HEK293 (cell line): ENCODE measurements at regions not wholly inside any gene's neighbourhood (a gene's known extent, or its start where the extent isn't known, plus 50 kb on each side); places are given as distances from the start of the nearest gene placed in this dataset.

ENCODE experiments used
- CTCF ChIA-PET: fragments of 350-600 bp; formaldehyde crosslinking; extraction: SDS; loops from one replicate; lab custom pipeline; 2021; ENCODE audit warnings: antibody characterized with exemption; lab: Yijun Ruan, JAX
- POLR2A ChIA-PET: fragments of 300-600 bp; formaldehyde crosslinking; extraction: SDS; loops from one replicate; lab custom pipeline; 2020; ENCODE audit warnings: antibody characterized with exemption, inconsistent platforms; lab: Yijun Ruan, JAX
- H3K27ac ChIP-seq: fragments of 200-500 bp; sonication (Bioruptor generic); 2 replicates; pipeline ENCODE4 v1.5.1; 2014; ENCODE audit warnings: low read depth, low read length, control low read depth, inconsistent platforms; ENCODE audit errors: extremely low read depth
- H3K36me3 ChIP-seq, 2 experiments: fragments of 200-500 bp in 1 of 2; sonication (Bioruptor generic) in 1 of 2; 1 replicate in 1 of 2; 2 replicates in 1 of 2; pipeline ENCODE4 v1.5.1; 2014 to 2017; ENCODE audit warnings: inconsistent platforms in 2 of 2, low read length in 2 of 2; ENCODE audit not compliant: control insufficient read depth in 2 of 2, insufficient read depth in 1 of 2
- H3K4me1 ChIP-seq: fragments of 200-500 bp; sonication (Bioruptor generic); 2 replicates; pipeline ENCODE4 v1.5.1; 2014; ENCODE audit warnings: mild to moderate bottlenecking, low read length, inconsistent platforms; ENCODE audit not compliant: control insufficient read depth, insufficient read depth
- H3K4me3 ChIP-seq: 2 replicates; pipeline ENCODE4 v1.5.1; 2011; ENCODE audit warnings: low read depth, mild to moderate bottlenecking, control low read depth, low read length, moderate library complexity
- H3K9me3 ChIP-seq: fragments of 200-500 bp; sonication (Bioruptor generic); 2 replicates; pipeline ENCODE4 v1.5.1; 2014; ENCODE audit warnings: low read depth, low read length, inconsistent platforms; ENCODE audit not compliant: control insufficient read depth, insufficient read depth
- GLIS2 ChIP-seq: fragments of 450-650 bp; formaldehyde crosslinking; IDR thresholded peaks from 2 replicates; pipeline ENCODE4 v1.5.1; 2016; ENCODE audit warnings: missing biosample characterization, missing genetic modification characterization
- KLF9 ChIP-seq: fragments of 450-650 bp; formaldehyde crosslinking; IDR thresholded peaks from 2 replicates; pipeline ENCODE4 v1.5.1; 2016; ENCODE audit warnings: missing biosample characterization, missing genetic modification characterization, low read depth
- MEIS1 ChIP-seq: sonication (generic); formaldehyde crosslinking; IDR thresholded peaks from 2 replicates; pipeline ENCODE4 v1.8.1; 2022; ENCODE audit warnings: missing genetic modification reagents, mild to moderate bottlenecking, borderline replicate concordance
- OSR2 ChIP-seq: fragments of 450-650 bp; formaldehyde crosslinking; IDR thresholded peaks from 2 replicates; pipeline ENCODE4 v1.5.1; 2016; ENCODE audit warnings: missing biosample characterization, missing genetic modification characterization
- SCRT1 ChIP-seq: fragments of 450-650 bp; formaldehyde crosslinking; IDR thresholded peaks from 2 replicates; pipeline ENCODE4 v1.5.1; 2016; ENCODE audit warnings: missing biosample characterization, missing genetic modification characterization, borderline replicate concordance
- SP2 ChIP-seq: fragments of 450-650 bp; formaldehyde crosslinking; IDR thresholded peaks from 2 replicates; pipeline ENCODE4 v1.5.1; 2016; ENCODE audit warnings: missing biosample characterization, missing genetic modification characterization
- SP3 ChIP-seq: fragments of 450-650 bp; formaldehyde crosslinking; IDR thresholded peaks from 2 replicates; pipeline ENCODE4 v1.5.1; 2016; ENCODE audit warnings: missing biosample characterization, missing genetic modification characterization
- ZBTB21 ChIP-seq: fragments of 450-650 bp; formaldehyde crosslinking; IDR thresholded peaks from 2 replicates; pipeline ENCODE4 v1.5.1; 2017; ENCODE audit warnings: missing biosample characterization, missing genetic modification characterization
- ZBTB48 ChIP-seq: fragments of 450-650 bp; formaldehyde crosslinking; IDR thresholded peaks from 2 replicates; pipeline ENCODE4 v1.5.1; 2016; ENCODE audit warnings: missing biosample characterization, missing genetic modification characterization
- ZFHX2 ChIP-seq: fragments of 450-650 bp; formaldehyde crosslinking; conservative IDR thresholded peaks from 2 replicates; pipeline ENCODE4 v1.5.1; 2016; ENCODE audit warnings: missing biosample characterization, missing genetic modification characterization
- ZFP69B ChIP-seq: fragments of 450-650 bp; formaldehyde crosslinking; IDR thresholded peaks from 2 replicates; pipeline ENCODE4 v1.5.1; 2016; ENCODE audit warnings: missing biosample characterization, missing genetic modification characterization
- ZNF132 ChIP-seq: fragments of 450-650 bp; formaldehyde crosslinking; IDR thresholded peaks from 2 replicates; pipeline ENCODE4 v1.5.1; 2017; ENCODE audit warnings: missing biosample characterization, missing genetic modification characterization, borderline replicate concordance
- ZNF140 ChIP-seq: fragments of 450-650 bp; formaldehyde crosslinking; IDR thresholded peaks from 2 replicates; pipeline ENCODE4 v1.5.1; 2016; ENCODE audit warnings: missing biosample characterization, missing genetic modification characterization
- ZNF155 ChIP-seq: fragments of 450-650 bp; formaldehyde crosslinking; IDR thresholded peaks from 2 replicates; pipeline ENCODE4 v1.5.1; 2016; ENCODE audit warnings: missing biosample characterization, missing genetic modification characterization
- ZNF18 ChIP-seq: fragments of 450-650 bp; formaldehyde crosslinking; IDR thresholded peaks from 2 replicates; pipeline ENCODE4 v1.5.1; 2016; ENCODE audit warnings: missing biosample characterization, missing genetic modification characterization
- ZNF266 ChIP-seq: fragments of 450-650 bp; formaldehyde crosslinking; IDR thresholded peaks from 2 replicates; pipeline ENCODE4 v1.5.1; 2016; ENCODE audit warnings: missing biosample characterization, missing genetic modification characterization, low read depth
- ZNF280C ChIP-seq: fragments of 450-650 bp; formaldehyde crosslinking; IDR thresholded peaks from 2 replicates; pipeline ENCODE4 v1.5.1; 2016; ENCODE audit warnings: missing biosample characterization, missing genetic modification characterization
- ZNF324 ChIP-seq: fragments of 450-650 bp; formaldehyde crosslinking; IDR thresholded peaks from 2 replicates; pipeline ENCODE4 v1.5.1; 2016; ENCODE audit warnings: missing biosample characterization, missing genetic modification characterization
- ZNF433 ChIP-seq: fragments of 450-650 bp; formaldehyde crosslinking; IDR thresholded peaks from 2 replicates; pipeline ENCODE4 v1.5.1; 2016; ENCODE audit warnings: missing biosample characterization, missing genetic modification characterization, low read depth
- ZNF530 ChIP-seq: fragments of 450-650 bp; formaldehyde crosslinking; IDR thresholded peaks from 2 replicates; pipeline ENCODE4 v1.5.1; 2016; ENCODE audit warnings: low read depth, missing biosample characterization, missing genetic modification characterization
- ZNF596 ChIP-seq: fragments of 450-650 bp; IDR thresholded peaks from 2 replicates; pipeline ENCODE4 v1.5.0; 2018; ENCODE audit warnings: missing biosample characterization, mild to moderate bottlenecking, missing genetic modification characterization, moderate library complexity
- ZNF600 ChIP-seq: fragments of 450-650 bp; formaldehyde crosslinking; IDR thresholded peaks from 2 replicates; pipeline ENCODE4 v1.5.1; 2016; ENCODE audit warnings: missing biosample characterization, missing genetic modification characterization
- ZNF623 ChIP-seq: fragments of 450-650 bp; formaldehyde crosslinking; IDR thresholded peaks from 2 replicates; pipeline ENCODE4 v1.5.1; 2016; ENCODE audit warnings: missing biosample characterization, missing genetic modification characterization
- ZNF639 ChIP-seq: fragments of 450-650 bp; formaldehyde crosslinking; IDR thresholded peaks from 2 replicates; pipeline ENCODE4 v1.5.1; 2016; ENCODE audit warnings: missing biosample characterization, missing genetic modification characterization
- ZNF654 ChIP-seq: fragments of 450-650 bp; formaldehyde crosslinking; IDR thresholded peaks from 2 replicates; pipeline ENCODE4 v1.5.1; 2016; ENCODE audit warnings: low read depth, missing biosample characterization, missing genetic modification characterization
- ZNF701 ChIP-seq: fragments of 450-650 bp; formaldehyde crosslinking; IDR thresholded peaks from 2 replicates; pipeline ENCODE4 v1.5.1; 2016; ENCODE audit warnings: missing biosample characterization, missing genetic modification characterization
- ZSCAN16 ChIP-seq: fragments of 450-650 bp; formaldehyde crosslinking; IDR thresholded peaks from 2 replicates; pipeline ENCODE4 v1.5.1; 2016; ENCODE audit warnings: missing biosample characterization, missing genetic modification characterization
- TF ChIP-seq, protein P1 (sequence below): fragments of 450-650 bp; formaldehyde crosslinking; IDR thresholded peaks from 2 replicates; pipeline ENCODE4 v1.5.1; 2017; ENCODE audit warnings: missing biosample characterization, missing genetic modification characterization

DNA sequence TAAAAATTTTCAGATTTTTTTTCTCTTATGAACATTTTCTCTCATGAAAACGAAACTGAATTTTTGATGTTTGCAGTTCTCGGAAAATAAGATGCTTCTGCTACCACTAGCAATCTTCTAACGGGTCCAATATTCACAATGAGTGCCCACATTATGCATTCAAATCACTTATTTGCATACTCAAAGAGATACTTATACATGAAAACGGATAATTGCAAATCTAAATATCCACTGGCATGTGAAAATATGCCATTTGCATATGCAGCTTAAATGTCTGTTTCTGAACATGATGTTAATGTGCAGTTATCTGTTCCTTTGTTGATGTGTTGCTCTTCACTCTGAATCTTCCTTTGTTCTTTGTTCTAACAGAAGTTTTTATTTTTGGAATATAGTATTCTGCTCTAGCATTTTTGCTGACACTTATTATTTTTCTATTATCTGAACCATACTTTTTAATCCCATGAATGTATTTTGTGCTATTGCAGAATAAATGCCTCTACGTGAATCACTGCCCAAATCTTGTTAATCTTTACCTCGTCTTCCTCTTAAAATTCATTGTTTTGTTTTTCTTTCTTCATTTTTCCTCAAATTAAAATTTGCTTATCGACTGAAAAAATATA is 259.4 kb upstream of the BRINP3 start (continued):
- TF ChIP-seq ZNF280C (tag by site-specific recombination) (no peak), ZNF433 (no peak), ZNF600 (tag by site-specific recombination) (no peak), ZNF266 (tag by site-specific recombination) (no peak), ZNF639 (tag by site-specific recombination) (no peak), ZNF623 (tag by site-specific recombination) (no peak), ZFHX2 (tag by site-specific recombination) (no peak), MEIS1 (CRISPR knock-in tag) (no peak), ZBTB48 (tag by site-specific recombination) (no peak), ZBTB21 (tag by site-specific recombination) (no peak)
- TF ChIP-seq, all 188 proteins: peak for 0

- no peaks in the 10 kb centered on the region for H3K36me3 ChIP-seq
- POLR2A ChIA-PET: no interaction called here
- TF ChIP-seq KLF9 (tag by site-specific recombination) (no peak), ZNF596 (tag by site-specific recombination) (no peak), ZNF132 (tag by site-specific recombination) (no peak), ZNF18 (tag by site-specific recombination) (no peak), ZNF654 (no peak), ZSCAN16 (tag by site-specific recombination) (no peak), ZNF140 (tag by site-specific recombination) (no peak), ZNF155 (no peak), ZNF324 (no peak), ZNF530 (no peak), SP2 (tag by site-specific recombination) (no peak), SP3 (no peak), ZFP69B (tag by site-specific recombination) (no peak), ZNF701 (no peak), SCRT1 (no peak), OSR2 (tag by site-specific recombination) (no peak), GLIS2 (tag by site-specific recombination) (no peak)
- TF ChIP-seq, protein P1, sequence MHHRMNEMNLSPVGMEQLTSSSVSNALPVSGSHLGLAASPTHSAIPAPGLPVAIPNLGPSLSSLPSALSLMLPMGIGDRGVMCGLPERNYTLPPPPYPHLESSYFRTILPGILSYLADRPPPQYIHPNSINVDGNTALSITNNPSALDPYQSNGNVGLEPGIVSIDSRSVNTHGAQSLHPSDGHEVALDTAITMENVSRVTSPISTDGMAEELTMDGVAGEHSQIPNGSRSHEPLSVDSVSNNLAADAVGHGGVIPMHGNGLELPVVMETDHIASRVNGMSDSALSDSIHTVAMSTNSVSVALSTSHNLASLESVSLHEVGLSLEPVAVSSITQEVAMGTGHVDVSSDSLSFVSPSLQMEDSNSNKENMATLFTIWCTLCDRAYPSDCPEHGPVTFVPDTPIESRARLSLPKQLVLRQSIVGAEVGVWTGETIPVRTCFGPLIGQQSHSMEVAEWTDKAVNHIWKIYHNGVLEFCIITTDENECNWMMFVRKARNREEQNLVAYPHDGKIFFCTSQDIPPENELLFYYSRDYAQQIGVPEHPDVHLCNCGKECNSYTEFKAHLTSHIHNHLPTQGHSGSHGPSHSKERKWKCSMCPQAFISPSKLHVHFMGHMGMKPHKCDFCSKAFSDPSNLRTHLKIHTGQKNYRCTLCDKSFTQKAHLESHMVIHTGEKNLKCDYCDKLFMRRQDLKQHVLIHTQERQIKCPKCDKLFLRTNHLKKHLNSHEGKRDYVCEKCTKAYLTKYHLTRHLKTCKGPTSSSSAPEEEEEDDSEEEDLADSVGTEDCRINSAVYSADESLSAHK: no peak
- TF ChIP-seq, all 188 proteins: peak for 0
- Histone ChIP-seq H3K4me1 (no peaks in the 10 kb centered on the region), H3K4me3 (no peak overlapping the region), H3K27ac (no peak overlapping the region), H3K9me3 (no peaks in the 10 kb centered on the region)
- CTCF ChIA-PET: no interaction called here
Observed at GRCh38 chr1:190738317-190738716, 260.7 kb upstream of the BRINP3 start.
